Esophagus muscularis mucosa (tissue), 4 donors: ENCODE measurements at regions not wholly inside any gene's neighbourhood (a gene's known extent, or its start where the extent isn't known, plus 50 kb on each side); places are given as distances from the start of the nearest gene placed in this dataset.

Experiments used
- DNase-seq: peaks from one replicate; pipeline ENCODE4 v3.0.0-alpha.2; 2017; ENCODE audit errors: extremely low spot score
- H3K27ac ChIP-seq, 4 donors: fragments of 200-600 bp; sonication (generic); replicated peaks in 1 of 4; 1 replicate in 3 of 4; 2 replicates in 1 of 4; pipeline ENCODE4 v1.5.1; 2016 to 2019; ENCODE audit warnings: mild to moderate bottlenecking in 1 of 4
- H3K27me3 ChIP-seq, 4 donors: fragments of 200-600 bp; sonication (generic); one replicate each; pipeline versions ENCODE4 v1.5.1 to v1.6.0; 2016 to 2019
- H3K36me3 ChIP-seq, 4 donors: fragments of 200-600 bp; sonication (generic); one replicate each; pipeline ENCODE4 v1.5.1; 2016 to 2019
- H3K4me1 ChIP-seq, 4 donors: fragments of 200-600 bp; sonication (generic); one replicate each; pipeline ENCODE4 v1.5.1; 2016 to 2019
- H3K4me3 ChIP-seq, 4 donors: fragments of 200-600 bp; sonication (generic); 1 replicate in 2 of 4; 2 replicates in 2 of 4; pipeline ENCODE4 v1.5.1; 2016 to 2019; ENCODE audit warnings: mild to moderate bottlenecking in 4 of 4, moderate library complexity in 1 of 4
- H3K9me3 ChIP-seq, 4 donors: fragments of 200-600 bp; sonication (generic); 1 replicate in 3 of 4; 2 replicates in 1 of 4; pipeline ENCODE4 v1.5.1; 2016 to 2019
- EP300 ChIP-seq: sonication (generic); formaldehyde crosslinking; IDR thresholded peaks from one replicate; pipeline ENCODE4 v1.6.1; 2017; ENCODE audit warnings: antibody characterized with exemption
- POLR2A ChIP-seq: fragments of 450-650 bp; IDR thresholded peaks from one replicate; pipeline ENCODE4 v1.6.1; 2017; ENCODE audit warnings: antibody characterized with exemption, moderate library complexity, mild to moderate bottlenecking, low read depth
- POLR2AphosphoS5 ChIP-seq, 2 donors: sonication (generic); formaldehyde crosslinking; IDR thresholded peaks; one replicate each; pipeline ENCODE4 v1.6.1; 2017; ENCODE audit warnings: antibody characterized with exemption in 2 of 2
- WGBS: methylation state at CpG from one replicate; pipeline ENCODE4 v1.1.5; 2018; 5-methylcytosine and 5-hydroxymethylcytosine counted together
- intact Hi-C: fragments of 100-400 bp; cut with DNase I; formaldehyde crosslinking; loops from one replicate; pipeline ENCODE4 v1.15.1; 2023
- TF ChIP-seq, protein P1 (sequence below), 3 experiments: fragments of 200-600 bp in 2 of 3; fragments of 450-650 bp in 1 of 3; sonication (generic) in 2 of 3; IDR thresholded peaks; one replicate each; pipeline ENCODE4 v1.5.1; 2017 to 2019; ENCODE audit warnings: antibody characterized with exemption in 3 of 3, mild to moderate bottlenecking in 2 of 3, moderate library complexity in 1 of 3

DNA sequence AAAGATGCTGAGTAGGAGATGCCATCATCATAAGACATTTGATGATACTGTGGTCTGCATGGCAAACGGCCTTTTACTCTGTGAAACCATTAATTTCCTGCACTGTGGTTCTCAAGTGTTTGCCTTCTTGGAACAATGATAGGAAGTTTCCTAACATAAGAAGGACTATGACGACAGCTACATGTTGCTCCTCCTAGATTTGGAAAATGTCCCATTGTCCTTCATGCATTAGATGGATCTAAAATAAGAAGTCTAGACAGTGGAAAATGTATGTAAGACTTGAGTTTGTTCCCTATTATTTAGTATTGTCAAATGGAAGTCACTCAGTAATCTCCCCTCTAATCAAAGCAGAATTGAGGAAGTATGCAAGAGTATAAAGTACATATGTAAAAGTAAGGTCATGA is 98.5 kb upstream of the TMEM170B start:
- no peaks in the 10 kb centered on the region for H3K36me3 ChIP-seq
- H3K4me3 ChIP-seq = no peak overlapping the region
- no peak for DNase-seq
- 41% methylated on average over 2 of the region's 2 CpGs for WGBS
- TF ChIP-seq POLR2AphosphoS5 (IDR thresholded peaks at IDR 0.05) (peak in 1 of 2 donors; percentile 37), EP300 (no peak)
- no peaks in the 10 kb centered on the region for H3K27me3 ChIP-seq
- intact Hi-C loops = loop anchor here (5.0 kb wide), 1 partner anchor 33 kb away; no protein-coding TSS in a partner anchor
- peaks cover 11 to 23% (median 14%) of the 10 kb centered on the region in 4 donors for H3K4me1 ChIP-seq
- H3K27ac ChIP-seq = peak overlapping the region in 2 of 4 donors; percentile 20 to 34
- no peaks in the 10 kb centered on the region for H3K9me3 ChIP-seq

- Histone ChIP-seq H3K9me3 (no peaks in the 10 kb centered on the region), H3K36me3 (no peaks in the 10 kb centered on the region), H3K4me3 (no peak overlapping the region), H3K27ac (peak overlapping the region in 2 of 4 donors; percentile 20 to 34), H3K27me3 (no peaks in the 10 kb centered on the region), H3K4me1 (peaks cover 20 to 34% (median 25%) of the 10 kb centered on the region in 4 donors)
- whole genome bisulfite sequencing = 78% methylated on average over 6 of the region's 6 CpGs
- no peak for TF ChIP-seq POLR2A
- TF ChIP-seq POLR2AphosphoS5 (IDR thresholded peaks at IDR 0.05) = peak; percentile 29 to 35
- intact Hi-C loops = loop anchor here (5.0 kb wide), 1 partner anchor 34 kb away; no protein-coding TSS in a partner anchor
- DNase-seq = no peak
Observed at GRCh38 chr6:11437824-11438459, 99.6 kb upstream of the TMEM170B start.

DNA sequence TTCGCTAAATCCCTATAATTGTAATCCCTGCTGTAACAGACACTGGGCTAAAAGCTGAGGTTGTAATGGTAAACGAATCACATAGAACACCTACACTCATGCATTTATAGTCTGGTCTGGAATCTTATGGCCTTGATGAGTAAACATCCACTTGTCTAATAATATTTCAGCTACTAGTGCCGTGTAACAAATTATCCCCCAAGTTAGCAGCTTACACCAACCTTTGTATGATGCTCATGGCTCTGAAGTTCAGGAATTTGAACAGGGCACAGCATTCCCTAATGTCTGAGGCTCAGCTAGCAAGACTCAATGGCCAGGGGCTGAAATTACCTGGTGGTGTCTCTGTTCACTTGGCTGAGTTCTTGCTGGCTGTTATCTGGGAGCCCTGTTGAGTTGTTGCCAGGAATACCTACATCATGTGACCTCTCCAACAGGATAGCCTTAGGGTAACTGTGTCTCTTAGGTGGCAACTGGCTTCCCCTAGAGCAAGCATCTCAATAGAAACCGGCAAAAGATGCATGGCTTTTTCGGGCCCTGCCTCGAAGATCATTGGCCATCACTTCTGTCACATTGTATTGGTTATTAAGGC is 100.9 kb upstream of the TMEM170B start:
- Histone ChIP-seq H3K9me3 (no peaks in the 10 kb centered on the region), H3K36me3 (no peaks in the 10 kb centered on the region), H3K27me3 (no peaks in the 10 kb centered on the region), H3K27ac (no peak overlapping the region), H3K4me1 (peaks cover 25 to 45% (median 30%) of the 10 kb centered on the region in 4 donors), H3K4me3 (no peak overlapping the region)
- no peak for DNase-seq
- 96% methylated on average over 6 of the region's 6 CpGs for WGBS
- intact Hi-C loops = loop anchor here (5.0 kb wide), 1 partner anchor 36 kb away; no protein-coding TSS in a partner anchor
- TF ChIP-seq EP300 = no peak

- intact Hi-C loops = loop anchor here (5.0 kb wide), 1 partner anchor 38 kb away; no protein-coding TSS in a partner anchor
- Histone ChIP-seq H3K4me1 (peaks cover 29 to 53% (median 32%) of the 10 kb centered on the region in 4 donors), H3K27ac (peak overlapping the region in 3 of 4 donors; percentile 69 to 75 (median 70)), H3K9me3 (no peaks in the 10 kb centered on the region), H3K4me3 (no peak overlapping the region), H3K27me3 (no peaks in the 10 kb centered on the region), H3K36me3 (no peaks in the 10 kb centered on the region)
- no peak for DNase-seq
- WGBS = 76% methylated on average over 10 of the region's 10 CpGs
- peak; percentile 33 to 71 for TF ChIP-seq POLR2AphosphoS5 (IDR thresholded peaks at IDR 0.05)
- TF ChIP-seq EP300 = no peak
- TF ChIP-seq POLR2A = no peak
- TF ChIP-seq, protein P1, sequence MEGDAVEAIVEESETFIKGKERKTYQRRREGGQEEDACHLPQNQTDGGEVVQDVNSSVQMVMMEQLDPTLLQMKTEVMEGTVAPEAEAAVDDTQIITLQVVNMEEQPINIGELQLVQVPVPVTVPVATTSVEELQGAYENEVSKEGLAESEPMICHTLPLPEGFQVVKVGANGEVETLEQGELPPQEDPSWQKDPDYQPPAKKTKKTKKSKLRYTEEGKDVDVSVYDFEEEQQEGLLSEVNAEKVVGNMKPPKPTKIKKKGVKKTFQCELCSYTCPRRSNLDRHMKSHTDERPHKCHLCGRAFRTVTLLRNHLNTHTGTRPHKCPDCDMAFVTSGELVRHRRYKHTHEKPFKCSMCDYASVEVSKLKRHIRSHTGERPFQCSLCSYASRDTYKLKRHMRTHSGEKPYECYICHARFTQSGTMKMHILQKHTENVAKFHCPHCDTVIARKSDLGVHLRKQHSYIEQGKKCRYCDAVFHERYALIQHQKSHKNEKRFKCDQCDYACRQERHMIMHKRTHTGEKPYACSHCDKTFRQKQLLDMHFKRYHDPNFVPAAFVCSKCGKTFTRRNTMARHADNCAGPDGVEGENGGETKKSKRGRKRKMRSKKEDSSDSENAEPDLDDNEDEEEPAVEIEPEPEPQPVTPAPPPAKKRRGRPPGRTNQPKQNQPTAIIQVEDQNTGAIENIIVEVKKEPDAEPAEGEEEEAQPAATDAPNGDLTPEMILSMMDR (IDR thresholded peaks at IDR 0.05) = no peak
Observed at GRCh38 chr6:11434565-11435326, 102.8 kb upstream of the TMEM170B start.

DNA sequence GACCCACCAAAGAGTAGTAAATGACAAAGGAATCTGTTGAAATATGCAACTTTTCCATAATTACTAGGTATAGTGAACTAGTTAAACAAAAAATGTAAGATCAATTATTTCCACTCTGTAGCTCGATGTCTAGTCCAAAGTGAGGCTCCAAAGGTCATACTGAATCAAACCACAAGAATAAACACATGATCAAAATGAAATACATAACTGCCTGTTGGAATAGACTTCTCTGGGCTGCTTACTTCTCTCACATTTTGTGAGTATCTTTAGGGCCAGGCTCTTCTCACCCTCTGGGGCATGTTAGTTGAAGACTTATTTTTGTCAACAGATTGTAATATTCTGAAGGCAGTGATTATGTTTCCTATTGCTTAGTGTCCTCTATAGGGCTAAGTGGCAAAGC is 103.7 kb upstream of the TMEM170B start:
- Histone ChIP-seq H3K36me3 (no peaks in the 10 kb centered on the region), H3K4me3 (no peak overlapping the region), H3K9me3 (no peaks in the 10 kb centered on the region), H3K27me3 (no peaks in the 10 kb centered on the region), H3K27ac (peak overlapping the region; percentile 69 to 75 (median 70)), H3K4me1 (peaks cover 31 to 56% (median 40%) of the 10 kb centered on the region in 4 donors)
- WGBS = 26% methylated on average over 1 of the region's 1 CpG
- intact Hi-C loops = no loop called here
- TF ChIP-seq POLR2A (no peak), POLR2AphosphoS5 (IDR thresholded peaks at IDR 0.05) (no peak), EP300 (no peak)
- TF ChIP-seq, protein P1 (IDR thresholded peaks at IDR 0.05) = no peak
- DNase-seq = no peak
